Skeletal muscle satellite cell (primary cell): ENCODE measurements at regions not wholly inside any gene's neighbourhood (a gene's known extent, or its start where the extent isn't known, plus 50 kb on each side); places are given as distances from the start of the nearest gene placed in this dataset.
"Not testable (repeated sequence)": the region's sequence is repeated elsewhere in the genome, so short reads cannot be mapped to it uniquely, and the experiment has no call there.

Source experiments
- H3K27me3 ChIP-seq: 2 replicates; pipeline ENCODE4 v1.7.0; 2013; ENCODE audit warnings: low read length; ENCODE audit not compliant: control insufficient read depth, insufficient read depth
- H3K36me3 ChIP-seq: 2 replicates; pipeline ENCODE4 v1.7.0; 2013; ENCODE audit warnings: mild to moderate bottlenecking, control low read depth, low read length; ENCODE audit not compliant: insufficient read depth
- H3K4me1 ChIP-seq: 2 replicates; pipeline ENCODE4 v1.7.0; 2013; ENCODE audit warnings: low read length; ENCODE audit not compliant: control insufficient read depth, insufficient read depth
- H3K4me2 ChIP-seq: 2 replicates; pipeline ENCODE4 v1.7.0; 2013; ENCODE audit warnings: mild to moderate bottlenecking, low read length
- H3K4me3 ChIP-seq: 2 replicates; pipeline ENCODE4 v1.7.0; 2013; ENCODE audit warnings: low read length
- H3K9ac ChIP-seq: 2 replicates; pipeline ENCODE4 v1.7.0; 2013; ENCODE audit warnings: mild to moderate bottlenecking, low read depth, low read length, moderate library complexity
- H3K9me3 ChIP-seq: replicated peaks from 2 replicates; pipeline ENCODE4 v1.7.0; 2013; ENCODE audit warnings: mild to moderate bottlenecking, control low read depth, low read length

DNA sequence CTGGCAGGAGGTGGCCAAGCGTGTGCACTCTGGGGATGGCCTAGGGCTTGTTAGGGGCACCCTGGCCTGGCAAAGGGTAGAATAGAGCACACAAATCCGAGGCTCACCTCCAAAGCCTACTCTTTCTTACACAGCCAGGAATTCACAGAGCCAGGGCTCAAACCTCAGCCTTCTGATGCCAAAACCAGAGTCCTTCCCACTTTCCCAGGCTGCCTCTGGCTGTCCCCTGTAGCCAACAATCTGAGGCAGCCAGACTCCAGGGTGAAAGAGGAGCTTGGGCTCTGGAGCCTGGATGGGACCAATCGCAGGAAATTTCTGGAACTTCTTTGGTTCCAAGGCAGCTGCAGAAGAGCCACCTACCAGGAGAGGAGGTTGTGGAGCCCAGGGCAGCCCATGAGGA, 127.9 kb downstream of the COPRS start:
- Histone ChIP-seq H3K4me1 (peaks cover 5% of the 10 kb centered on the region), H3K9ac (no peak overlapping the region), H3K4me2 (no peak overlapping the region), H3K27me3 (no peaks in the 10 kb centered on the region), H3K4me3 (no peak overlapping the region), H3K36me3 (no peaks in the 10 kb centered on the region), H3K9me3 (no peaks in the 10 kb centered on the region)

DNA sequence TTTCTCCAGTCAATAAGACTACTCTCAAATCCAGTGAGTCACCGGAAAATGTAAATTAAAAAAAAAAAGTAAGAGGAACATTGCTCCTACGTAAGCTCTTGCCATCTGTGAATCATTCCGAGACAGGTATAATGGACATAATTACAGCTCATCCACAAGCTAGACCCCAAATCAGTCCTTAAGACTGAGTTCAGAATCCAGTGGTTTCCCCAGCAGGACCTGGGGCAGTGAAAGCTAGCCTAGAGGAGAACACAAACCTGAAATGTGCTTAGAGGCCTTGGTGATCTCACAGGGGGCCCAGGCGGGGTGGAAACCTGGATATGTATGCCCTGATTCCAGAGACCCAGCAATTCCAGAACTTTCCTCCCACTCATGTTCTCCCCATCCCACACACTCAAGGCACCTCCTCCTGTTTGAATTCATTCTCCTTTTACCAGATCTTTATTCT, 132.0 kb downstream of the COPRS start:
- Histone ChIP-seq H3K4me3 (no peak overlapping the region), H3K36me3 (no peaks in the 10 kb centered on the region), H3K4me1 (peaks cover 24% of the 10 kb centered on the region), H3K9me3 (no peaks in the 10 kb centered on the region), H3K4me2 (no peak overlapping the region), H3K9ac (no peak overlapping the region), H3K27me3 (no peaks in the 10 kb centered on the region)

DNA sequence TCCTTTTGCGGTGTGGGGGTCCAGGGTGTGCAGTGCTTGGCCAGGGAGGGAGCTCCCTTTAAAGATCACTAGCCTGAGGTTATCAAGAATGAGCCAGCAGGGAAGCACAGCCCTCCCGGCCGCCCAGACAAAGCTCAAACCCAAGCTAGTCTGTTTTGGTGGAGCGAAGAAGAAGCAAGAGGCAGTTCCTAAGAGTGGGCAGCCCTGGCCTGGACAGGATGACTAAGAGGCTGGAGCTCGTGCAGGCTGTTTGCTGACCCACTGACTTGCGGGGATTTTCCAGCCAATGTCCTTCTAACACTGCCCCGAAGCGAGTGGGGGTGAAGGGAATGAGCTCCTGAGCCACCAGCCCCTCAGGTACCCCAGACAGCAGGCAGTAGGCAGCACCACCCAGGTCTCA, 134.4 kb downstream of the COPRS start:
- Histone ChIP-seq H3K9me3 (no peaks in the 10 kb centered on the region), H3K9ac (no peak overlapping the region), H3K27me3 (no peaks in the 10 kb centered on the region)

DNA sequence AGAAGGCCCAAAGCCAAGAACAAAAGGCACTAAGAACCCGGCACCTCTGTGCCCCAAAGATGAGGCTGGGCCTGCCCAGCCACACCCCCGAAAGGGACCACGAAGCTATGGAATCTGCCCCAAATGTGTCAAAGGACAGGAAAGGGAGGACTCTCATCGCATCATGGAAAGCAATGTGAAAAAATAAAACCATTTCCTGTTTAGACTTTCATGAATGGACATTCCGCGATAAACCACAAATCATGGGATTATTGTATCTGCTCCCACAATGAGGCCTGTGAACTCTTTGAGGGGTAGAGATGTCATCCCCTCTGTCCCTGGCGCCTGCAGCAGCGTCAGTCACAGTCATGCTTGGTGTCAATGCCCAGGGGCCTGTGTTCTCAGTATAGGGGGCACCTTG, 135.0 kb downstream of the COPRS start:
- Histone ChIP-seq H3K36me3 (no peaks in the 10 kb centered on the region), H3K4me3 (no peak overlapping the region), H3K9ac (no peak overlapping the region), H3K4me1 (peaks cover 32% of the 10 kb centered on the region), H3K27me3 (no peaks in the 10 kb centered on the region), H3K4me2 (no peak overlapping the region), H3K9me3 (no peaks in the 10 kb centered on the region)

More for the DNA sequence above, 134.4 kb downstream of the COPRS start:
- H3K4me3 ChIP-seq, result no peak overlapping the region
- H3K36me3 ChIP-seq, result no peaks in the 10 kb centered on the region
- H3K4me1 ChIP-seq, result peaks cover 32% of the 10 kb centered on the region
- no peak overlapping the region for H3K4me2 ChIP-seq

- peak overlapping the region; percentile 47 for H3K4me3 ChIP-seq
- peaks cover 32% of the 10 kb centered on the region for H3K4me1 ChIP-seq
- no peaks in the 10 kb centered on the region for H3K9me3 ChIP-seq
- H3K36me3 ChIP-seq, result no peaks in the 10 kb centered on the region
- H3K4me2 ChIP-seq, result peak overlapping the region; percentile 43
- no peak overlapping the region for H3K9ac ChIP-seq
- no peaks in the 10 kb centered on the region for H3K27me3 ChIP-seq
These were observed 136.6 kb downstream of the COPRS start for GRCh38 chr17:31722251-31723056.

DNA sequence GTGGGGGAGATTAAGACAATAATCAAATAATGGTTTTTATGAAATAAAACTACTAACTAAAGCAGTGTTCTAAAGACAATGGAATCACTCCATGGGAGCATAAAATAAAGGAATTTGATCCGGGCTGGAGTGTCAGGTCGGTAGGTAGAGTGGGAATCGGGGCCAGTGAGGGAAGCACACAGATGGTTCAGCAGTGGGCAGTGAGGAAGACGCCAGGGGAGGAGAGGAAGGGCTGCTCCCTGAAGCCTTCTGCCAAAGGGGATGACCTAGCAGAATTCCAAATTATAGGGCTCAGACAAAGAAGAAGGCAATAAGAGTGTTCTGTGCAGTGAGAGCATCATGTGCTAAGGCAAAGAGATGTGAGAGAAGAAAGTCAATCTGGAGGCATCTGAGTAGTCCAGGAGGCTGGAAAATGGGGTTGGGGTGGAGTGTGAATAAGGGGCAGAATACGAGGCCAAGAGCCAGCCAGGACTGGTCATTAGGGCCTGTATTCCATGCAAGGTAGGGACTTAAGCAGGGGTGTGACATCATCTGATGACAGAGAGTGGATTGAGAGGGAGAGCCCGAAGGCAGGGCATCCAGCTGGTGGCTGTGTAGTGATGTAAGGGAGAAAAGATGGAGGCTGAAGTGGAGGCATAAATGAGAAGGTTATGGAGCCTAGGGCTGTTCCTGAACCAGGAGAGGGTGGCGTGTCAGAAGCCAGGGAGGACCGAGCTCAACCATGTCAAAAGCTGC, 137.6 kb downstream of the COPRS start:
- Histone ChIP-seq H3K4me3 (no peak overlapping the region), H3K4me1 (peaks cover 27% of the 10 kb centered on the region), H3K36me3 (no peaks in the 10 kb centered on the region), H3K27me3 (no peaks in the 10 kb centered on the region), H3K4me2 (no peak overlapping the region), H3K9me3 (no peaks in the 10 kb centered on the region), H3K9ac (no peak overlapping the region)

DNA sequence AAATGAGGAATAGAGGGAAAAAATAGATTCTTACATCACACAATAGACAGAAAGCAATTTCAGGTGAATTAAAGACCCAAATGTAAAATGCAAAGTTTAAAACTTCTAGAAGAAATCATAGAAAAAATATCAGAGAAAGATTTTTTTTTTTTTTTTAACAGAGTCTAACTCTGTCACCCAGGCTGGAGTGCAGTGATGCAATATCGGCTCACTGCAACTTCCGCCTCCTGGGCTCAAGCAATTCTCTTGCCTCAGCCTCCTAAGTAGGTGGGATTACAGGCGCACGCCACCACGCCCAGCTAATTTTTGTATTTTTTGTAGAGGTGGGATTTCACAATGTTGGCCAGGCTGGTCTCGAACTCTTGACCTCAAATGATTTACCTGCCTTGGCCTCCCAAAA, 141.8 kb downstream of the COPRS start:
- H3K9me3 ChIP-seq, result not testable (repeated sequence)

DNA sequence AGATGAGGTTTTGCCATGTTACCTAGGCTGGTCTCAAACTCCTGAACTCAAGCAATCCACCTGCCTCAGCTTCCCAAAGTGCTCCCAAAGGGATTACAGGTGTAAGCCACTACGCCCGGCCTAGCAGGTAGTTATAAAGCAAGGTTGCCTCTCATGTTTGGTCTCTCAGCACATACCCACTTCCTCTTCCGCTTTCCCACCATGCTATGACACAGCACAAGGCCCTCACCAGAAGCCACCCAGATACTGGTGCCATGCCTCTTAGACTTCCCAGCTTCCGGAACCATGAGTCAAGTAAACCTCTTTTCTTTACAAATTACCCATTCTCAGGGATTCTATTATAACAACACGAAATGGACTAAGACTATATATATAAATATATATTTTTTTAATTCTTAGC, 143.6 kb downstream of the COPRS start:
- Histone ChIP-seq H3K4me1 (no peaks in the 10 kb centered on the region), H3K36me3 (no peaks in the 10 kb centered on the region), H3K9me3 (no peaks in the 10 kb centered on the region), H3K27me3 (no peaks in the 10 kb centered on the region), H3K4me3 (no peak overlapping the region), H3K4me2 (no peak overlapping the region), H3K9ac (no peak overlapping the region)

More for the DNA sequence above, 141.8 kb downstream of the COPRS start:
- not testable (repeated sequence) for H3K36me3 ChIP-seq, H3K4me3 ChIP-seq, H3K27me3 ChIP-seq, H3K4me2 ChIP-seq, H3K9ac ChIP-seq
- H3K4me1 ChIP-seq, result peaks cover 11% of the 10 kb centered on the region

GRCh38 chr17:31704483-31704882, 154.6 kb downstream of the COPRS start:
- H3K4me3 ChIP-seq, result no peak overlapping the region
- H3K27me3 ChIP-seq, result no peaks in the 10 kb centered on the region
- no peak overlapping the region for H3K9ac ChIP-seq
- no peaks in the 10 kb centered on the region for H3K9me3 ChIP-seq
- H3K4me1 ChIP-seq, result no peaks in the 10 kb centered on the region
- no peak overlapping the region for H3K4me2 ChIP-seq
- no peaks in the 10 kb centered on the region for H3K36me3 ChIP-seq

DNA sequence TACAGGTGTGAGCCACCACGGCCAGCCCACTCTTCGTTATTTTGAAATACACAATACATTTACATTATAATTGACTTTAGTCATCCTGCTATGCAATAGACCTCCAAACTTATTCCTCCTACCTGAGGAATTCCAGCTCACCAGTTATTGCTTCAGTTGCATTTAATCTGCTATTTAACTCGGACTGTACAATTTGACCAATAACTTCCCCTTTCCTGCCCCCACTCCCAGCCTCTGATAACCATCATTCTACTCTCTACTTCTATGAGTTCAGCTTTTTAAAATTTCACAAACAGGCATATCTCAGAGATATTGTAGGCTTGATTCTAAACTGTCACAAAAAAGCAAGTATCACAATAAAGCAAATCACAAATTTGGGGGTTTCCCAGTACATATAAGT, 157.0 kb downstream of the COPRS start:
- Histone ChIP-seq H3K4me3 (no peak overlapping the region), H3K9ac (no peak overlapping the region), H3K9me3 (no peaks in the 10 kb centered on the region), H3K27me3 (no peaks in the 10 kb centered on the region), H3K4me2 (no peak overlapping the region), H3K36me3 (no peaks in the 10 kb centered on the region), H3K4me1 (peaks cover 12% of the 10 kb centered on the region)

- Histone ChIP-seq H3K9me3 (no peaks in the 10 kb centered on the region), H3K9ac (no peak overlapping the region), H3K4me2 (no peak overlapping the region)
These were observed 158.1 kb downstream of the COPRS start for GRCh38 chr17:31700973-31701372.

More at GRCh38 chr17:31700973-31701372, 158.1 kb downstream of the COPRS start:
- Histone ChIP-seq H3K27me3 (no peaks in the 10 kb centered on the region), H3K4me1 (peaks cover 23% of the 10 kb centered on the region), H3K4me3 (no peak overlapping the region), H3K36me3 (no peaks in the 10 kb centered on the region)
